NB4 (cell line): ENCODE measurements at regions not wholly inside any gene's neighbourhood (a gene's known extent, or its start where the extent isn't known, plus 50 kb on each side); places are given as distances from the start of the nearest gene placed in this dataset.
"Not testable (repeated sequence)": the region's sequence is repeated elsewhere in the genome, so short reads cannot be mapped to it uniquely, and the experiment has no call there.

Experiments used
- MYC ChIP-seq: IDR thresholded peaks from 2 replicates; pipeline ENCODE4 v1.6.1; 2011; ENCODE audit warnings: low read depth, low read length
- POLR2A ChIP-seq: IDR thresholded peaks from 2 replicates; pipeline ENCODE4 v1.6.1; 2011; ENCODE audit warnings: mild to moderate bottlenecking; ENCODE audit not compliant: insufficient read length; ENCODE audit errors: extremely low read depth
- TF ChIP-seq, protein P1 (sequence below): IDR thresholded peaks from one replicate; pipeline ENCODE4 v1.5.1; 2012; ENCODE audit warnings: low read depth, low read length

DNA sequence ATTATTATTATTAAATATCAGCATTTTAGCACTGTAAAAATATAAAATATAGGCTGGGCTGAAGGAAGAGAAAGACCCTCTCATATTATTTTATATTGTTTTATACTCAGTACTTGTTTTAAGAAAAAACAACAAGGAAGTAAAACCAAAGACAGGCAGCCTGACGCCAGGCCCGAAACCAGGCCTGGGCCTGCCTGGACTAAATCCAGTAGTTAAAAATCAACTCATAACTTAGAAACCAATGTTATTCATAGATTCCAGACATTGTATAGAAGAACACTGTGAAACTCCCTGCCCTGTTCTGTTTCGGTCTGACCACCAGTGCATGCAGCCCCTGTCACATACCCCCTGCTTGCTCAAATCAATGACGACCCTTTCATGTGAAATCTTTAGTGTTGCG is 420.1 kb upstream of the PABPC4L start:
- not testable (repeated sequence) for TF ChIP-seq MYC, POLR2A
- TF ChIP-seq, protein P1, sequence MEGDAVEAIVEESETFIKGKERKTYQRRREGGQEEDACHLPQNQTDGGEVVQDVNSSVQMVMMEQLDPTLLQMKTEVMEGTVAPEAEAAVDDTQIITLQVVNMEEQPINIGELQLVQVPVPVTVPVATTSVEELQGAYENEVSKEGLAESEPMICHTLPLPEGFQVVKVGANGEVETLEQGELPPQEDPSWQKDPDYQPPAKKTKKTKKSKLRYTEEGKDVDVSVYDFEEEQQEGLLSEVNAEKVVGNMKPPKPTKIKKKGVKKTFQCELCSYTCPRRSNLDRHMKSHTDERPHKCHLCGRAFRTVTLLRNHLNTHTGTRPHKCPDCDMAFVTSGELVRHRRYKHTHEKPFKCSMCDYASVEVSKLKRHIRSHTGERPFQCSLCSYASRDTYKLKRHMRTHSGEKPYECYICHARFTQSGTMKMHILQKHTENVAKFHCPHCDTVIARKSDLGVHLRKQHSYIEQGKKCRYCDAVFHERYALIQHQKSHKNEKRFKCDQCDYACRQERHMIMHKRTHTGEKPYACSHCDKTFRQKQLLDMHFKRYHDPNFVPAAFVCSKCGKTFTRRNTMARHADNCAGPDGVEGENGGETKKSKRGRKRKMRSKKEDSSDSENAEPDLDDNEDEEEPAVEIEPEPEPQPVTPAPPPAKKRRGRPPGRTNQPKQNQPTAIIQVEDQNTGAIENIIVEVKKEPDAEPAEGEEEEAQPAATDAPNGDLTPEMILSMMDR, result not testable (repeated sequence)
